CD14-positive monocyte (primary cell): ENCODE measurements at regions not wholly inside any gene's neighbourhood (a gene's known extent, or its start where the extent isn't known, plus 50 kb on each side); places are given as distances from the start of the nearest gene placed in this dataset.
A peak's percentile ranks its signal among the peaks of the same experiment; 100 is the strongest.

Experiments
- DNase-seq, 3 donors: peaks; one replicate each; pipeline ENCODE4 v3.0.0-alpha.2; 2011 to 2022
- H2AFZ ChIP-seq: 2 replicates; pipeline ENCODE4 v1.6.0; 2012; ENCODE audit warnings: mild to moderate bottlenecking, low read depth, low read length, inconsistent platforms; ENCODE audit not compliant: insufficient read depth, poor library complexity, severe bottlenecking
- H3K27ac ChIP-seq, 2 donors: 1 replicate in 1 of 2; 2 replicates in 1 of 2; pipeline ENCODE4 v1.5.1; 2012 to 2013; ENCODE audit warnings: low read length in 2 of 2, control low read depth in 1 of 2, inconsistent platforms in 1 of 2, low read depth in 1 of 2, mild to moderate bottlenecking in 1 of 2
- H3K27me3 ChIP-seq, 2 donors: one replicate each; pipeline versions ENCODE4 v1.6.0 to v1.6.1; 2011 to 2013; ENCODE audit warnings: low read length in 2 of 2; ENCODE audit not compliant: control insufficient read depth in 2 of 2, insufficient read depth in 2 of 2
- H3K36me3 ChIP-seq, 2 donors: replicated peaks in 1 of 2; 1 replicate in 1 of 2; 2 replicates in 1 of 2; pipeline versions ENCODE4 v1.5.1 to v1.6.1; 2012 to 2013; ENCODE audit warnings: low read length in 2 of 2, control low read depth in 1 of 2, inconsistent platforms in 1 of 2, mild to moderate bottlenecking in 1 of 2; ENCODE audit not compliant: insufficient read depth in 2 of 2, control insufficient read depth in 1 of 2
- H3K4me1 ChIP-seq, 2 donors: 1 replicate in 1 of 2; 2 replicates in 1 of 2; pipeline versions ENCODE4 v1.5.1 to v1.6.1; 2012 to 2013; ENCODE audit warnings: low read length in 2 of 2, control low read depth in 1 of 2, inconsistent platforms in 1 of 2, mild to moderate bottlenecking in 1 of 2, moderate library complexity in 1 of 2; ENCODE audit not compliant: insufficient read depth in 2 of 2, control insufficient read depth in 1 of 2
- H3K4me2 ChIP-seq: replicated peaks from 2 replicates; pipeline ENCODE3; 2012; ENCODE audit warnings: low read length, moderate library complexity, mild to moderate bottlenecking; ENCODE audit not compliant: poor library complexity, severe bottlenecking; ENCODE audit errors: extremely low read depth
- H3K4me3 ChIP-seq, 3 experiments: fragments of 200-600 bp in 1 of 3; sonication (generic) in 1 of 3; replicated peaks in 1 of 3; 1 replicate in 2 of 3; 2 replicates in 1 of 3; pipeline ENCODE4 v1.5.1; 2011 to 2013; ENCODE audit warnings: low read length in 3 of 3, mild to moderate bottlenecking in 3 of 3, control low read depth in 2 of 3, low read depth in 2 of 3, inconsistent platforms in 1 of 3, moderate library complexity in 1 of 3
- H3K79me2 ChIP-seq: 2 replicates; pipeline ENCODE4 v1.6.0; 2012; ENCODE audit warnings: mild to moderate bottlenecking, control low read depth, inconsistent platforms, low read length, moderate library complexity; ENCODE audit not compliant: insufficient read depth
- H3K9ac ChIP-seq: 2 replicates; pipeline ENCODE4 v1.6.0; 2017; ENCODE audit warnings: low read length, mild to moderate bottlenecking; ENCODE audit not compliant: insufficient read depth, poor library complexity, severe bottlenecking
- H3K9me3 ChIP-seq, 2 donors: replicated peaks in 1 of 2; 1 replicate in 1 of 2; 2 replicates in 1 of 2; pipeline versions ENCODE4 v1.5.1 to v1.6.1; 2012 to 2013; ENCODE audit warnings: low read length in 2 of 2, control low read depth in 1 of 2; ENCODE audit not compliant: control insufficient read depth in 1 of 2, insufficient read depth in 1 of 2
- H4K20me1 ChIP-seq: 2 replicates; pipeline ENCODE4 v1.6.0; 2012; ENCODE audit warnings: mild to moderate bottlenecking, low read length, control low read depth, moderate library complexity; ENCODE audit not compliant: insufficient read depth
- H3K27ac Mint-ChIP-seq, 7 donors: one replicate each; pipeline ENCODE4 v1.8.0; 2020; ENCODE audit warnings: mild to moderate bottlenecking in 7 of 7, mixed read lengths in 7 of 7, moderate library complexity in 6 of 7, inconsistent platforms in 2 of 7
- H3K27me3 Mint-ChIP-seq, 3 donors: one replicate each; pipeline ENCODE4 v1.8.0; 2021 to 2022; ENCODE audit warnings: low read depth in 3 of 3, mild to moderate bottlenecking in 3 of 3, mixed read lengths in 3 of 3, moderate library complexity in 3 of 3, inconsistent platforms in 1 of 3
- H3K36me3 Mint-ChIP-seq, 2 donors: one replicate each; pipeline ENCODE4 v1.8.0; 2020; ENCODE audit warnings: mixed read lengths in 2 of 2, inconsistent platforms in 1 of 2, mild to moderate bottlenecking in 1 of 2
- H3K4me1 Mint-ChIP-seq: one replicate; pipeline ENCODE4 v1.8.0; 2020; ENCODE audit warnings: mild to moderate bottlenecking, mixed read lengths
- H3K4me3 Mint-ChIP-seq, 2 donors: one replicate each; pipeline ENCODE4 v1.8.0; 2020; ENCODE audit warnings: mild to moderate bottlenecking in 2 of 2, mixed read lengths in 2 of 2, moderate library complexity in 1 of 2
- H3K9me3 Mint-ChIP-seq, 7 donors: one replicate each; pipeline ENCODE4 v1.8.0; 2020 to 2022; ENCODE audit warnings: mixed read lengths in 7 of 7, mild to moderate bottlenecking in 6 of 7, moderate library complexity in 6 of 7, inconsistent platforms in 2 of 7
- WGBS: methylation state at CpG from one replicate; pipeline ENCODE4 v1.1.5; 2013; ENCODE audit warnings: missing lambda C conversion rate; ENCODE audit not compliant: insufficient coverage; 5-methylcytosine and 5-hydroxymethylcytosine counted together
- intact Hi-C, 2 donors: fragments of 100-400 bp; cut with micrococcal nuclease; formaldehyde crosslinking; loops; one replicate each; pipeline versions ENCODE4 v1.15.0 to v1.15.1; 2023
- TF ChIP-seq, protein P1 (sequence below): fragments of 200-600 bp; IDR thresholded peaks from one replicate; pipeline ENCODE4 v1.8.0; 2022; ENCODE audit warnings: antibody characterized with exemption, mild to moderate bottlenecking

DNA sequence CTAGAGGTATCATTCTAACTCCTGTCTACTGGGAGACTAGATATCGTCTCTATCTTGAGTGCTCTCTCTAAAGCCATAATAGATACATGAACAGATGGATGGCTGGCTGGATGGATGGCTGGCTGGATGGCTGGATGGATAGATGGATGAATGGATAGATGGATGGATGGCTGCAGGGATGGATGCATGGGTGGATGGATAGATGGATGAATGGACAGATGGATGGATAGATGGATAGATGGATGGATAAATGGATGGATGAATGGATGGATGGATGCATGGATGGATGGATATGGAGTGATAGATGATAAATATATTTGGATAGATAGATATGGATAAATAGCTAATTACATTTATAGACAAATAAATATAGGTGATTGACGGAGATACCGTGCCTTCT is 191.2 kb upstream of the KLF6 start:
- Mint-ChIP-seq H3K9me3 (peaks cover 0 to 5% (median 3%) of the 10 kb centered on the region in 7 donors), H3K27ac (no peak overlapping the region), H3K27me3 (peaks cover 0 to 2% (median 0%) of the 10 kb centered on the region in 3 donors), H3K4me3 (no peak overlapping the region), H3K36me3 (no peaks in the 10 kb centered on the region), H3K4me1 (peaks cover 25% of the 10 kb centered on the region)
- Histone ChIP-seq H4K20me1 (no peaks in the 10 kb centered on the region), H3K9me3 (peaks cover 0 to 10% of the 10 kb centered on the region in 2 donors), H3K36me3 (no peaks in the 10 kb centered on the region), H3K9ac (no peak overlapping the region), H3K4me1 (peaks cover 10 to 19% of the 10 kb centered on the region in 2 donors), H3K4me2 (no peak overlapping the region), H3K27ac (no peak overlapping the region), H2AFZ (no peak overlapping the region), H3K79me2 (no peaks in the 10 kb centered on the region), H3K27me3 (no peaks in the 10 kb centered on the region), H3K4me3 (no peak overlapping the region)
- TF ChIP-seq, protein P1, sequence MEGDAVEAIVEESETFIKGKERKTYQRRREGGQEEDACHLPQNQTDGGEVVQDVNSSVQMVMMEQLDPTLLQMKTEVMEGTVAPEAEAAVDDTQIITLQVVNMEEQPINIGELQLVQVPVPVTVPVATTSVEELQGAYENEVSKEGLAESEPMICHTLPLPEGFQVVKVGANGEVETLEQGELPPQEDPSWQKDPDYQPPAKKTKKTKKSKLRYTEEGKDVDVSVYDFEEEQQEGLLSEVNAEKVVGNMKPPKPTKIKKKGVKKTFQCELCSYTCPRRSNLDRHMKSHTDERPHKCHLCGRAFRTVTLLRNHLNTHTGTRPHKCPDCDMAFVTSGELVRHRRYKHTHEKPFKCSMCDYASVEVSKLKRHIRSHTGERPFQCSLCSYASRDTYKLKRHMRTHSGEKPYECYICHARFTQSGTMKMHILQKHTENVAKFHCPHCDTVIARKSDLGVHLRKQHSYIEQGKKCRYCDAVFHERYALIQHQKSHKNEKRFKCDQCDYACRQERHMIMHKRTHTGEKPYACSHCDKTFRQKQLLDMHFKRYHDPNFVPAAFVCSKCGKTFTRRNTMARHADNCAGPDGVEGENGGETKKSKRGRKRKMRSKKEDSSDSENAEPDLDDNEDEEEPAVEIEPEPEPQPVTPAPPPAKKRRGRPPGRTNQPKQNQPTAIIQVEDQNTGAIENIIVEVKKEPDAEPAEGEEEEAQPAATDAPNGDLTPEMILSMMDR, result no peak
- no peak for DNase-seq
- WGBS, result no CpG with 5 or more reads among the region's 3 CpGs
- intact Hi-C loops, result no loop called here

DNA sequence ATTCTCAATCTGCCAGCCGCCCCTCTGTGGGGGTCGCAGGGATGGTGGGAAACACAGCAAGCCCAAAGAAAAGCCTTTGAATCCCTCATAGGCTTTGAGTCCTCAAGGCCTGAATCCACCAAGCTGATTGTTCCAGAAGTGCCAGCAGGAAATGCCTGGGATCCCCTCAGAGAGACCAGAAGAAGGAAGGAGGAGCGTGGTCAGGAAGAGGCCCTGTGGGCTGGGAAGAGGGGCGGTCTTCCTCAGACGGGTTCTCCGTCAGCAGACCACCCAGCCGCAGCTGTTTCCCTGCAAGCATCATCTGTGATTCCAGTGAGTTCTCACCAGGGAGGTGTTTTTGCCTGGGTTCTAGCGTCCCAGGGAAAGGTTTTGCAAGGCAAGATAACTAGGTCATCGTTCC is 190.0 kb upstream of the KLF6 start:
- Histone ChIP-seq H3K27ac (no peak overlapping the region), H3K4me1 (peaks cover 5 to 7% of the 10 kb centered on the region in 2 donors), H4K20me1 (no peaks in the 10 kb centered on the region), H3K9me3 (peaks cover 0 to 10% of the 10 kb centered on the region in 2 donors), H3K4me2 (no peak overlapping the region), H3K4me3 (no peak overlapping the region), H3K9ac (no peak overlapping the region), H3K36me3 (no peaks in the 10 kb centered on the region), H2AFZ (no peak overlapping the region), H3K27me3 (no peaks in the 10 kb centered on the region), H3K79me2 (no peaks in the 10 kb centered on the region)
- peak overlapping the region in 1 of 7 donors; percentile 18 for H3K27ac Mint-ChIP-seq
- H3K27me3 Mint-ChIP-seq, result peaks cover 0 to 2% (median 0%) of the 10 kb centered on the region in 3 donors
- H3K4me1 Mint-ChIP-seq, result peaks cover 19% of the 10 kb centered on the region
- H3K9me3 Mint-ChIP-seq, result peaks cover 0 to 5% (median 3%) of the 10 kb centered on the region in 7 donors
- no peaks in the 10 kb centered on the region for H3K36me3 Mint-ChIP-seq
- intact Hi-C loops, result no loop called here
- DNase-seq, result no peak
- WGBS, result 29% methylated on average over 5 of the region's 9 CpGs
- no peak overlapping the region for H3K4me3 Mint-ChIP-seq
- TF ChIP-seq, protein P1, result no peak
